ENCODE measurements at regions not wholly inside any gene's neighbourhood (a gene's known extent, or its start where the extent isn't known, plus 50 kb on each side); places are given as distances from the start of the nearest gene placed in this dataset.

DNA sequence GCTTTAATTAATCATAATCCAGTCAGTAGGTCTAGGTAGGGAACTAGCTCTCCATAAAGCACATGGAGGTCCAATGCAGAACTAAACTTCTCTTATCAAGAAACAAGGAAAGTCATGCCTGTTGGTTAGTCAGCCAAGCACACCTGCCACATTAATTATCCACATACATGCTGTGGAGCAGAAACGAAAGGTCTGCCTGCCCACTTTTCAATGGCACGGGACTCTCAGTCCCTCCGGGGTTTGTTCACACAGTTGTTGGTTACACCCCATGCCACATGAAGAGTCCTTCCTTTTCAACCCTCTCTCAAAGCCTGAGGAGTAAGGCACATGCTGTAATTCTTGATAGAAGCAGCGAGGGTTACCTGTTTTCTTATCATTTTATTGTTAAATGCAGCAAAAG is 1096.4 kb upstream of the MAP3K7 start:
- no peak overlapping the region for H3K9ac ChIP-seq (ENCODE audit: low read length in 5 of 5)
- H3K27ac ChIP-seq (ENCODE audit: low read depth, low read length) = no peak overlapping the region
- no peak overlapping the region for H3K4me3 ChIP-seq (ENCODE audit: low read depth in 1 of 5, low read length in 5 of 5)
- no peaks in the 10 kb centered on the region for H3K36me3 ChIP-seq (ENCODE audit: control insufficient read depth in 5 of 5, insufficient read depth in 5 of 5, low read length in 5 of 5)
- no peaks in the 10 kb centered on the region for H3K9me3 ChIP-seq (ENCODE audit: control insufficient read depth in 5 of 5, low read length in 5 of 5)
- H3K4me1 ChIP-seq (ENCODE audit: control insufficient read depth in 5 of 5, insufficient read depth in 5 of 5, low read length in 5 of 5) = no peaks in the 10 kb centered on the region
- no peaks in the 10 kb centered on the region for H3K27me3 ChIP-seq (ENCODE audit: control insufficient read depth in 5 of 5, insufficient read depth in 4 of 5, low read length in 5 of 5)

DNA sequence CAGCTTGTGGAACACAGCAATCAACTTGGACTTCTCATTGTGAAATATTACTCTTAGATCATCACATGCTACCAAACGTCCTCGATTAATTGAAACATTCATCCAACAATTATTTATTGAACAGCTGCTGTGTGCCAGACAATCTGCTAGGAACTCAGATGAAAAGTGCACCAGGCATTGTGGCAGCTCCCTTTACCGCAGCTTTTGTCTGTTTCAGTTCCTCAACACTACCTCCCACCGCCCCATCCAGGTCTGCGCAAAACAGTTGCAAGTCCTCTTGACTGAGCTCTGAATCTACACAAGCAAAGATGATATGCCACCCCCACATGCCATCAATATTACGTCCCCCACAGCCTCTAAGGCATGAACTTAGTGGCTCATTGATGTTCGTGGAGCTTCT is 1094.4 kb upstream of the MAP3K7 start:
- H3K4me3 ChIP-seq (ENCODE audit: low read depth in 1 of 5, low read length in 5 of 5) = no peak overlapping the region
- H3K9me3 ChIP-seq (ENCODE audit: control insufficient read depth in 5 of 5, low read length in 5 of 5) = no peaks in the 10 kb centered on the region
- H3K4me1 ChIP-seq (ENCODE audit: control insufficient read depth in 5 of 5, insufficient read depth in 5 of 5, low read length in 5 of 5) = no peaks in the 10 kb centered on the region
- H3K27me3 ChIP-seq (ENCODE audit: control insufficient read depth in 5 of 5, insufficient read depth in 4 of 5, low read length in 5 of 5) = no peaks in the 10 kb centered on the region
- H3K36me3 ChIP-seq (ENCODE audit: control insufficient read depth in 5 of 5, insufficient read depth in 5 of 5, low read length in 5 of 5) = no peaks in the 10 kb centered on the region
- no peak overlapping the region for H3K9ac ChIP-seq (ENCODE audit: low read length in 5 of 5)
- no peak overlapping the region for H3K27ac ChIP-seq (ENCODE audit: low read depth, low read length)

DNA sequence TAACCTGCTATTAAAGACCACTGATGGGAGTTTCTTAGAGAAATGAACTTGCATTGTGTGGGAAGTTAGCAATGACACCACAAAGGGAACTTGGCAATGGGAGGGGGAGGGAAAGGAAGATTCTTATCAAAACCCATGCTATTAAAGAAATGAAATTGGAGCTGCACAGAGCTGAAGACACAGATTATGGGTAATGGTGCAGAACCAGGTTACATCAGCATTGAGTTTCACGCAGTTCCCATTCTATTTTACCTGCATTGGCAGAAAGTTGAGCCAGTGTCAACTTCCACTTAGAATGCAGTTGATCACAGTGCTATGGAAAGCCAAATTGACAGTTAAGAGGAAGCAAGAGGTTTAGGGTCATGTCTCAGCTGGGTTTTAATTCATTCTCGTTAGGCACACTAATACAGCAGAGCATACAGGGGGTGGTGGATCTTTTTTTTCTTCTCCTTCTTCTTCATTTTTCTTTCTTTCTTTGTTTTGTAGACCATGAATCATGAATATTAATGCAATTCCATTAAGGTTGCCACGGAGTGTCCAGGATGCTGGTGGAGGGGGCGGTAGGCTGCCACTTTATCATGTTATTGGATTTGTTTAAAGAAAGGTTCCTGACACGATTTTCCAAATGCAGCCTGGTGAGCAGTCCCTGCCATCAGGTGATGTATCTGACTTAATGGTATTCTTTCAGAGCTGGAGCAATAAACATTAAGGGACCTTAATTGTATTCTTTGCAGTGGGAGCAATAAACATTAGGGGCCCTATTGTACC is 1092.0 kb upstream of the MAP3K7 start:
- Histone ChIP-seq H3K36me3 (ENCODE audit: control insufficient read depth in 5 of 5, insufficient read depth in 5 of 5, low read length in 5 of 5) (no peaks in the 10 kb centered on the region), H3K27ac (ENCODE audit: low read depth, low read length) (no peak overlapping the region), H3K4me1 (ENCODE audit: control insufficient read depth in 5 of 5, insufficient read depth in 5 of 5, low read length in 5 of 5) (no peaks in the 10 kb centered on the region), H3K4me3 (ENCODE audit: low read depth in 1 of 5, low read length in 5 of 5) (no peak overlapping the region), H3K9me3 (ENCODE audit: control insufficient read depth in 5 of 5, low read length in 5 of 5) (no peaks in the 10 kb centered on the region), H3K27me3 (ENCODE audit: control insufficient read depth in 5 of 5, insufficient read depth in 4 of 5, low read length in 5 of 5) (no peaks in the 10 kb centered on the region), H3K9ac (ENCODE audit: low read length in 5 of 5) (no peak overlapping the region)

DNA sequence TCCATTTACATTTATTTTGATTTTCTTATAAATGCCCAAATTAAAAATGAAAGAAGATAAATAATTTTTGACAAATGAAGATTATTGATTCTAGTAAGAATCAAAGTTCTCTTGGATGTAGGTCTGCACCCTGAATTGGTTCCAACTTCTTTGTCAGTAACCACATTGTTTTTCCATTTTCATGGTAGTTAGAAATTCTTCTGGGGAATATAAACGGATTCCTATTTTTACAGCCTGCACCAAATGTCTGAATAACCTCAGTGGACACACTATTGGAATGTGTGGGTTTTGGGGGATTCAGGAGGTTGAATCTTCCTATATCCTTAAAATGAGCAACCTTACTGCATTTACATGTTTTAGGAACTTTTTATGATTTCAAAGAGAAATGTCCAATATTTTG is 1085.3 kb upstream of the MAP3K7 start:
- H3K9me3 ChIP-seq (ENCODE audit: control insufficient read depth in 5 of 5, low read length in 5 of 5) = no peaks in the 10 kb centered on the region
- H3K27ac ChIP-seq (ENCODE audit: low read depth, low read length) = no peak overlapping the region
- H3K9ac ChIP-seq (ENCODE audit: low read length in 5 of 5) = no peak overlapping the region
- no peaks in the 10 kb centered on the region for H3K4me1 ChIP-seq (ENCODE audit: control insufficient read depth in 5 of 5, insufficient read depth in 5 of 5, low read length in 5 of 5)
- no peaks in the 10 kb centered on the region for H3K36me3 ChIP-seq (ENCODE audit: control insufficient read depth in 5 of 5, insufficient read depth in 5 of 5, low read length in 5 of 5)
- H3K4me3 ChIP-seq (ENCODE audit: low read depth in 1 of 5, low read length in 5 of 5) = no peak overlapping the region
- no peaks in the 10 kb centered on the region for H3K27me3 ChIP-seq (ENCODE audit: control insufficient read depth in 5 of 5, insufficient read depth in 4 of 5, low read length in 5 of 5)

DNA sequence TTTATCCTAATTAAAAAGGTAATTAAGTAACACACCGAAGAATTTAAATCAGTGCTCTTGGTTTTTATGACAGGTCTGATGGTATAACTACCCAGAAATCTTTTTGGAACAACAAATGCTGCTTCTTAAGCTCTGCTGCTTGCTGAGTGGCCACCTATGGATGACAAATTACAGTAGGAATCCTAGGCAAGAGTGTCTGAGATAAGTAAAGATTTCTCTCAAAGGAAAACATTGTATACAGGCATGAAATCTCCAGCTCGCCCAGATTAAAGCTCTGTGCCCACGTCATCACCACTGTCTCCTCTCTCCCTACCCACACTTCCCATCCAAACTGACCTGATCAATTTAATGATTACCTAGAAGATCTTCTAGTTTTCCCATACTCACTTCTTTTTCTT is 1083.0 kb upstream of the MAP3K7 start:
- Histone ChIP-seq H3K27ac (ENCODE audit: low read depth, low read length) (no peak overlapping the region), H3K36me3 (ENCODE audit: control insufficient read depth in 5 of 5, insufficient read depth in 5 of 5, low read length in 5 of 5) (no peaks in the 10 kb centered on the region), H3K9ac (ENCODE audit: low read length in 5 of 5) (no peak overlapping the region), H3K9me3 (ENCODE audit: control insufficient read depth in 5 of 5, low read length in 5 of 5) (no peaks in the 10 kb centered on the region), H3K4me1 (ENCODE audit: control insufficient read depth in 5 of 5, insufficient read depth in 5 of 5, low read length in 5 of 5) (no peaks in the 10 kb centered on the region), H3K27me3 (ENCODE audit: control insufficient read depth in 5 of 5, insufficient read depth in 4 of 5, low read length in 5 of 5) (no peaks in the 10 kb centered on the region), H3K4me3 (ENCODE audit: low read depth in 1 of 5, low read length in 5 of 5) (no peak overlapping the region)

GRCh38 chr6:91669154-91669870 is 1082.4 kb upstream of the MAP3K7 start:
- Histone ChIP-seq H3K27me3 (ENCODE audit: control insufficient read depth in 5 of 5, insufficient read depth in 4 of 5, low read length in 5 of 5) (no peaks in the 10 kb centered on the region), H3K27ac (ENCODE audit: low read depth, low read length) (no peak overlapping the region), H3K4me1 (ENCODE audit: control insufficient read depth in 5 of 5, insufficient read depth in 5 of 5, low read length in 5 of 5) (no peaks in the 10 kb centered on the region), H3K9ac (ENCODE audit: low read length in 5 of 5) (no peak overlapping the region), H3K36me3 (ENCODE audit: control insufficient read depth in 5 of 5, insufficient read depth in 5 of 5, low read length in 5 of 5) (no peaks in the 10 kb centered on the region), H3K4me3 (ENCODE audit: low read depth in 1 of 5, low read length in 5 of 5) (no peak overlapping the region), H3K9me3 (ENCODE audit: control insufficient read depth in 5 of 5, low read length in 5 of 5) (no peaks in the 10 kb centered on the region)

- H3K27me3 ChIP-seq (ENCODE audit: control insufficient read depth in 5 of 5, insufficient read depth in 4 of 5, low read length in 5 of 5) = no peaks in the 10 kb centered on the region
- H3K4me1 ChIP-seq (ENCODE audit: control insufficient read depth in 5 of 5, insufficient read depth in 5 of 5, low read length in 5 of 5) = no peaks in the 10 kb centered on the region
- H3K9ac ChIP-seq (ENCODE audit: low read length in 5 of 5) = no peak overlapping the region
- H3K4me3 ChIP-seq (ENCODE audit: low read depth in 1 of 5, low read length in 5 of 5) = no peak overlapping the region
- H3K27ac ChIP-seq (ENCODE audit: low read depth, low read length) = no peak overlapping the region
- H3K9me3 ChIP-seq (ENCODE audit: control insufficient read depth in 5 of 5, low read length in 5 of 5) = no peaks in the 10 kb centered on the region
- H3K36me3 ChIP-seq (ENCODE audit: control insufficient read depth in 5 of 5, insufficient read depth in 5 of 5, low read length in 5 of 5) = no peaks in the 10 kb centered on the region
These were observed 1080.7 kb upstream of the MAP3K7 start for GRCh38 chr6:91667596-91667995.

- Histone ChIP-seq H3K4me1 (ENCODE audit: control insufficient read depth in 5 of 5, insufficient read depth in 5 of 5, low read length in 5 of 5) (no peaks in the 10 kb centered on the region), H3K27me3 (ENCODE audit: control insufficient read depth in 5 of 5, insufficient read depth in 4 of 5, low read length in 5 of 5) (no peaks in the 10 kb centered on the region), H3K9ac (ENCODE audit: low read length in 5 of 5) (no peak overlapping the region), H3K9me3 (ENCODE audit: control insufficient read depth in 5 of 5, low read length in 5 of 5) (no peaks in the 10 kb centered on the region), H3K36me3 (ENCODE audit: control insufficient read depth in 5 of 5, insufficient read depth in 5 of 5, low read length in 5 of 5) (no peaks in the 10 kb centered on the region), H3K27ac (ENCODE audit: low read depth, low read length) (no peak overlapping the region), H3K4me3 (ENCODE audit: low read depth in 1 of 5, low read length in 5 of 5) (no peak overlapping the region)
These were observed 1077.6 kb upstream of the MAP3K7 start for GRCh38 chr6:91664327-91664959.

DNA sequence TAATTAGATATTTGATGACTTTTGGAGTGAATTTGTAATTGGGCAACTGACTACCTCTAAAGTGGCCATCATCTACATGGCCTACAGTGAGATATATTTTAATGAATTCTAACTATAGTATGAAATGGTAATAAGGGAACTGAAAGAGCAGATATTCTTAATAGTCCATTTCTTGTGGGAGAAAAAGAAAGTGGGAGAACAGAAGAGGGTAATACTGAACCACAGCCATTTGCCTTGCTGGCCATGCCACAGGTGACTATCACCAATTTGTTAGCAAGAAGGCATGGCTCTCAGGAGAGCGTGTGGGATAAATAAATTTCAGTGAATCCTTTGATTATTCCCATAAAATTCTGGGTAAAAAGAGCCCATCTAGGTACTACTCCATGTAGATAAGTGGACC is 1074.0 kb upstream of the MAP3K7 start:
- Histone ChIP-seq H3K36me3 (ENCODE audit: control insufficient read depth in 5 of 5, insufficient read depth in 5 of 5, low read length in 5 of 5) (no peaks in the 10 kb centered on the region), H3K4me1 (ENCODE audit: control insufficient read depth in 5 of 5, insufficient read depth in 5 of 5, low read length in 5 of 5) (no peaks in the 10 kb centered on the region), H3K9me3 (ENCODE audit: control insufficient read depth in 5 of 5, low read length in 5 of 5) (no peaks in the 10 kb centered on the region), H3K27ac (ENCODE audit: low read depth, low read length) (no peak overlapping the region), H3K4me3 (ENCODE audit: low read depth in 1 of 5, low read length in 5 of 5) (no peak overlapping the region), H3K9ac (ENCODE audit: low read length in 5 of 5) (no peak overlapping the region), H3K27me3 (ENCODE audit: control insufficient read depth in 5 of 5, insufficient read depth in 4 of 5, low read length in 5 of 5) (no peaks in the 10 kb centered on the region)

DNA sequence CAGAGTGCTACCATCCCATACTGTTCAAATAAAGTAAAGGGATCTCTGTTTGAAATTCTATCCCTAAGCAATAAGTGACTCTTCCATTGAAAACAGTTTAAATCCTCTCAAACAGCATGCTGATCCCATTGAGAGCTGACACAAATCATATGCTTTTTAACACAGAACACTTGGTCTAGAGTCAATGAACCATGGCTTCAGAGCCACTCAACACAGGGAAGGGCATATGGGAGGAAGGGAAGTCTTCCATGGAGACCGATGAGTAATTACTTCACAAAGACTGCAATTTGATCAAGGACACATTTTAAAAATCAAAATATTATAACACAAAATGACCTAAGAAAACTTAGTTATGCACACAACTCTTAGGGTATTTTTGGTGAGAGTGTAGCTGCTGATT is 1073.0 kb upstream of the MAP3K7 start:
- no peaks in the 10 kb centered on the region for H3K36me3 ChIP-seq (ENCODE audit: control insufficient read depth in 5 of 5, insufficient read depth in 5 of 5, low read length in 5 of 5)
- H3K9ac ChIP-seq (ENCODE audit: low read length in 5 of 5) = no peak overlapping the region

More for the DNA sequence above, 1073.0 kb upstream of the MAP3K7 start:
- H3K9me3 ChIP-seq (ENCODE audit: control insufficient read depth in 5 of 5, low read length in 5 of 5) = no peaks in the 10 kb centered on the region
- no peak overlapping the region for H3K27ac ChIP-seq (ENCODE audit: low read depth, low read length)
- H3K4me3 ChIP-seq (ENCODE audit: low read depth in 1 of 5, low read length in 5 of 5) = no peak overlapping the region
- no peaks in the 10 kb centered on the region for H3K27me3 ChIP-seq (ENCODE audit: control insufficient read depth in 5 of 5, insufficient read depth in 4 of 5, low read length in 5 of 5)
- no peaks in the 10 kb centered on the region for H3K4me1 ChIP-seq (ENCODE audit: control insufficient read depth in 5 of 5, insufficient read depth in 5 of 5, low read length in 5 of 5)

Measured in subcutaneous abdominal adipose tissue (tissue), 5 donors.